Peyer's patch (tissue), 4 donors: ENCODE measurements at regions not wholly inside any gene's neighbourhood (a gene's known extent, or its start where the extent isn't known, plus 50 kb on each side); places are given as distances from the start of the nearest gene placed in this dataset.

ENCODE experiments used
- DNase-seq, 3 donors: peaks; one replicate each; pipeline ENCODE4 v3.0.0-alpha.2; 2017 to 2019
- H3K27ac ChIP-seq, 4 donors: fragments of 200-600 bp; sonication (generic); one replicate each; pipeline ENCODE4 v1.5.1; 2016 to 2019
- H3K27me3 ChIP-seq, 2 donors: fragments of 200-600 bp; sonication (generic); one replicate each; pipeline ENCODE4 v1.5.1; 2019
- H3K36me3 ChIP-seq, 3 donors: fragments of 200-600 bp; sonication (generic); one replicate each; pipeline ENCODE4 v1.5.1; 2016 to 2019
- H3K4me1 ChIP-seq, 4 donors: fragments of 200-600 bp; sonication (generic); one replicate each; pipeline ENCODE4 v1.5.1; 2016 to 2019
- H3K4me3 ChIP-seq, 4 donors: fragments of 200-600 bp; sonication (generic); 1 replicate in 3 of 4; 2 replicates in 1 of 4; pipeline ENCODE4 v1.5.1; 2016 to 2019; ENCODE audit warnings: mild to moderate bottlenecking in 1 of 4
- H3K9me3 ChIP-seq, 4 donors: fragments of 200-600 bp; sonication (generic); one replicate each; pipeline ENCODE4 v1.5.1; 2016 to 2019; ENCODE audit warnings: mild to moderate bottlenecking in 1 of 4
- POLR2A ChIP-seq, 2 donors: fragments of 450-650 bp; IDR thresholded peaks; one replicate each; pipeline ENCODE4 v1.5.1; 2017; ENCODE audit warnings: antibody characterized with exemption in 2 of 2, mild to moderate bottlenecking in 2 of 2, moderate library complexity in 2 of 2
- TF ChIP-seq, protein P1 (sequence below), 6 experiments: fragments of 450-650 bp in 4 of 6; fragments of 200-600 bp in 2 of 6; sonication (generic) in 1 of 6; IDR thresholded peaks; one replicate each; pipeline ENCODE4 v1.5.1; 2017 to 2019; ENCODE audit warnings: antibody characterized with exemption in 6 of 6, mild to moderate bottlenecking in 3 of 6, moderate library complexity in 1 of 6

DNA sequence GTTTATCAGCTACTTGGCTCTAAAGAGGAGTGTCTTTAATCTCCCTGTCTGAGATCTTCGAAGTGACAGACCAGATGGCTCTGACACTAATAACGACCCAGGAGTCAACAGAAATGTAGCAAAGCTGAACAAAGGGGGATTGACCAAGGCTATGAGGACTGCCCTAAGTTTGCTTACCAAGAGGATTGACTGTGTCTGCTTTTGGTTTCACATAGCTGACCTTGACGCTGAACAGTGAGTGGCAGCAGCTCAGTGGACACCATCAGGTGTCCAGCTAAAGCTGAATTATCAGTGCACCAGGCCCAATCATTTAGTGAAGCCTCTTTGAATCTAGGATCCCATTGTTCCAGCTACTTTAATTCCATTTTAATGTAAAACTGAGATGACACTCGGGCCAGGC is 262.6 kb downstream of the COX7C start:
- no peak for DNase-seq
- Histone ChIP-seq H3K4me1 (no peaks in the 10 kb centered on the region), H3K27me3 (no peaks in the 10 kb centered on the region), H3K27ac (no peak overlapping the region), H3K4me3 (no peak overlapping the region), H3K9me3 (no peaks in the 10 kb centered on the region), H3K36me3 (no peaks in the 10 kb centered on the region)
- no peak for TF ChIP-seq POLR2A (IDR thresholded peaks at IDR 0.05)
- TF ChIP-seq, protein P1, sequence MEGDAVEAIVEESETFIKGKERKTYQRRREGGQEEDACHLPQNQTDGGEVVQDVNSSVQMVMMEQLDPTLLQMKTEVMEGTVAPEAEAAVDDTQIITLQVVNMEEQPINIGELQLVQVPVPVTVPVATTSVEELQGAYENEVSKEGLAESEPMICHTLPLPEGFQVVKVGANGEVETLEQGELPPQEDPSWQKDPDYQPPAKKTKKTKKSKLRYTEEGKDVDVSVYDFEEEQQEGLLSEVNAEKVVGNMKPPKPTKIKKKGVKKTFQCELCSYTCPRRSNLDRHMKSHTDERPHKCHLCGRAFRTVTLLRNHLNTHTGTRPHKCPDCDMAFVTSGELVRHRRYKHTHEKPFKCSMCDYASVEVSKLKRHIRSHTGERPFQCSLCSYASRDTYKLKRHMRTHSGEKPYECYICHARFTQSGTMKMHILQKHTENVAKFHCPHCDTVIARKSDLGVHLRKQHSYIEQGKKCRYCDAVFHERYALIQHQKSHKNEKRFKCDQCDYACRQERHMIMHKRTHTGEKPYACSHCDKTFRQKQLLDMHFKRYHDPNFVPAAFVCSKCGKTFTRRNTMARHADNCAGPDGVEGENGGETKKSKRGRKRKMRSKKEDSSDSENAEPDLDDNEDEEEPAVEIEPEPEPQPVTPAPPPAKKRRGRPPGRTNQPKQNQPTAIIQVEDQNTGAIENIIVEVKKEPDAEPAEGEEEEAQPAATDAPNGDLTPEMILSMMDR (IDR thresholded peaks at IDR 0.05), result no peak

DNA sequence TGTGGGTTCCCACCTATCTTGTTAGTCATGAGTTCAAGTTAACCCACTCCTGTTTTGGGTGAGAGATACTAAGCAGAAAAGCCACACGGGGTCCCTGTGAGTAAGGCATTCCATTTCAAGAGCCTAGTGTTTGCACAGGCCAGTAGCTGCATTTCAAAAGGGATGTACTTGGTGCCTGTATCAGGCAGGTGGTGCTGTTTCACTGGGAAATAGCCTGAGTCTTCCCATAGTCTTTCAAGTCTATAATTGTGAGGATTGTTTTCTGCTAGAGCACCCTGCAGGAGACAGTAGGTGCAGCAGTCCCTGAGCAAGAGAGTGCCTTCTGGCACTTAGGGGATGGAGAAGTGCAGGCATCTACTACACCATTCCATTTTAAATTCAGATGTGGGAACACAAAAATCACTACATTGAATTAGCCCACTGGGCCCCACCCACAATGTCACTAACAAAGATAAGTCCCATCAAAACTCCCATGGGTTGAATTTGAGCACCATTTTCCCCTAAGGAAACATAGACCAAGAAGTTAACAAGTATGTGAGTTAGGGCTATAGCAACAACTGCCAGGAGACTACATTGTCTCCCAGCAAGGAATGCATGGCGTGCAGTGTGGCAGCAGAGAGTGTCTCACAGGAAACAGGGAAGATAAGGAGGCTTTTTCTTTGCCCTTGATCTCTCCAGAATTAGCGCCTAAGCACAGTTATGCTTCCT is 263.2 kb downstream of the COX7C start:
- H3K27me3 ChIP-seq, result no peaks in the 10 kb centered on the region
- TF ChIP-seq, protein P1 (IDR thresholded peaks at IDR 0.05), result peak in 4 of 6 experiments; percentile 31 to 67 (median 62)
- TF ChIP-seq POLR2A (IDR thresholded peaks at IDR 0.05), result no peak
- no peaks in the 10 kb centered on the region for H3K9me3 ChIP-seq
- H3K27ac ChIP-seq, result no peak overlapping the region
- H3K4me3 ChIP-seq, result no peak overlapping the region
- H3K36me3 ChIP-seq, result no peaks in the 10 kb centered on the region
- peak in 1 of 3 donors; percentile 47 for DNase-seq
- no peaks in the 10 kb centered on the region for H3K4me1 ChIP-seq

DNA sequence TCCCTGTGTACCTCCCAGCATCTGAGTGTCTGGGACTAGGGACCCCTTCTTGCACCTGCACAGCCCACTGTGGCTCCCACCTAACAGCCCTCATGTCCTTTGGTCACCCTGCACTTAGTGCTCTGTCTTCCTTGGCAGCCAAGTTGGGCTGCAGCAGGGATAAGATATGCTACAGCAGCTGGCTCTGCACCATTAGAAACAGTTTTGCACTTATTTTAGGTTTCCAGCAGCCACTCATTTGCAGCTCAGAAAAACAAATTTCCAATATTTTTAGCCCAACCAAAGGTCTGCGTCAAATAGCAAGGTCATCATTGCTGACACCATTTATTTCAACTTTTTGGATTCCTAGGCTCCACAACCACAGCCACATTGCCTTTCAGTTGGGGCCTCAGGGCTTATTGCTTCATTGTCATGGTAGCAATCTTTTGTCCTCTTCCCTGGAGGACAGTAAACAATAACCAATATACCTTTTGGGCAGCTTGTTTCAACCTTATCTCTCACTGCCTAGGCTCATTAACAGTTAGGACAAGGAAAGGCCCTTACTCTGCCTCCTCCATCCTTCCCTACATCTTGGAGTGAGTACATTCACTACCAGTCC is 263.9 kb downstream of the COX7C start:
- no peaks in the 10 kb centered on the region for H3K36me3 ChIP-seq
- H3K27me3 ChIP-seq, result no peaks in the 10 kb centered on the region
- no peaks in the 10 kb centered on the region for H3K9me3 ChIP-seq
- TF ChIP-seq POLR2A (IDR thresholded peaks at IDR 0.05), result no peak
- TF ChIP-seq, protein P1 (IDR thresholded peaks at IDR 0.05), result no peak
- H3K4me1 ChIP-seq, result no peaks in the 10 kb centered on the region
- no peak for DNase-seq
- no peak overlapping the region for H3K4me3 ChIP-seq
- H3K27ac ChIP-seq, result no peak overlapping the region

DNA sequence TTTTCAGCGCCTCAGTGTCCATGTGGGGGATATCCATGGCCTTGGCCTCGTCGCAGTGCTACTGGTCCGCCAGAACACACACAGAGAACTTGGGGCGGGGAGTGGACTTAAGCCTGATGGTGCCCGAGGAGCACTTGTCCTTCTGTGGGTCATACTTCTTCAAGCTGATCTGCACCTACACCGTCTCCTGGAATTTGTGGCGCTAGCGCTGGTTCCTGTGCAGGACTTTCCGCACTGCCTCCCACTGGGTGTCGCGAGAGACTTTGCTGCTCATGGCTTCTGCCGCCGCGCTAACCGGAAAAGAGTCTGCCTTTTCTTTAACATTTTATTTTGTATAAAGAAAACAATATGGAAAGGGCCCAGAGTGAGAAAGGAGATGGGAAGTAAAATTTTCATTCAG is 266.9 kb downstream of the COX7C start:
- Histone ChIP-seq H3K36me3 (no peaks in the 10 kb centered on the region), H3K4me3 (no peak overlapping the region), H3K27me3 (no peaks in the 10 kb centered on the region), H3K4me1 (no peaks in the 10 kb centered on the region), H3K9me3 (no peaks in the 10 kb centered on the region), H3K27ac (no peak overlapping the region)
- TF ChIP-seq, protein P1 (IDR thresholded peaks at IDR 0.05), result no peak
- TF ChIP-seq POLR2A (IDR thresholded peaks at IDR 0.05), result no peak
- no peak for DNase-seq

DNA sequence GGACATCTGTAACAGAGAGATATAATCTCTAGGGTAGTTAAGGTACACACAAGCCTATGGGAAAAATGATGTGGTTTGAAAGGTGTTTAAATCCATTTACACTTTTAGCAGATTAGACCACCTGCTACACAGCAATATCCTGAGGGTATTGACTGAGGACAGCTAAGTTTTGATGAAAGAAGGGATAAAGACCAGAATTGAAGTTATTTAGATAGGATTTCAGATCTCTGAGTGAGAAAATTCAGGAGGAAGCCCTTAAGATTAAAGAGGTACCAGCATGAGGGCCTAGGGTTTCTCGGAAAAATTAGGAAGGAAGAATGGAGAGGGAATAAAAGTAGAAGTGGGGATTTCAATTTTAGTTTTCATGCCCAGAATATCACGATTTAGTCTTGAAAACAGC is 267.3 kb downstream of the COX7C start:
- no peaks in the 10 kb centered on the region for H3K36me3 ChIP-seq
- no peaks in the 10 kb centered on the region for H3K4me1 ChIP-seq
- no peak for DNase-seq
- no peak overlapping the region for H3K4me3 ChIP-seq
- TF ChIP-seq, protein P1 (IDR thresholded peaks at IDR 0.05), result no peak
- no peak for TF ChIP-seq POLR2A (IDR thresholded peaks at IDR 0.05)
- H3K27me3 ChIP-seq, result no peaks in the 10 kb centered on the region
- no peaks in the 10 kb centered on the region for H3K9me3 ChIP-seq
- no peak overlapping the region for H3K27ac ChIP-seq
